Esophagus (tissue), 2 donors: ENCODE measurements at regions not wholly inside any gene's neighbourhood (a gene's known extent, or its start where the extent isn't known, plus 50 kb on each side); places are given as distances from the start of the nearest gene placed in this dataset.
A peak's percentile ranks its signal among the peaks of the same experiment; 100 is the strongest.

Experiments used
- H3K27ac ChIP-seq, 2 donors: one replicate each; pipeline ENCODE4 v1.5.1; 2013; ENCODE audit warnings: low read depth in 2 of 2, mild to moderate bottlenecking in 2 of 2, inconsistent platforms in 1 of 2, low read length in 1 of 2, moderate library complexity in 1 of 2
- H3K27me3 ChIP-seq, 2 donors: one replicate each; pipeline ENCODE4 v1.6.1; 2013; ENCODE audit warnings: low read length in 2 of 2, control low read depth in 1 of 2, mild to moderate bottlenecking in 1 of 2; ENCODE audit not compliant: insufficient read depth in 2 of 2, control insufficient read depth in 1 of 2
- H3K36me3 ChIP-seq, 2 donors: one replicate each; pipeline ENCODE4 v1.6.1; 2013; ENCODE audit warnings: low read length in 1 of 2; ENCODE audit not compliant: control insufficient read depth in 2 of 2, insufficient read depth in 2 of 2
- H3K4me1 ChIP-seq, 2 donors: one replicate each; pipeline ENCODE4 v1.6.1; 2013; ENCODE audit warnings: low read length in 1 of 2; ENCODE audit not compliant: control insufficient read depth in 2 of 2, insufficient read depth in 2 of 2
- H3K4me3 ChIP-seq, 2 donors: one replicate each; pipeline ENCODE4 v1.5.1; 2013; ENCODE audit warnings: low read length in 2 of 2, mild to moderate bottlenecking in 2 of 2, low read depth in 1 of 2, moderate library complexity in 1 of 2
- H3K9me3 ChIP-seq, 2 donors: one replicate each; pipeline ENCODE4 v1.6.1; 2013; ENCODE audit warnings: mild to moderate bottlenecking in 2 of 2, low read depth in 1 of 2, low read length in 1 of 2, moderate library complexity in 1 of 2; ENCODE audit not compliant: control insufficient read depth in 2 of 2, insufficient read depth in 1 of 2
- WGBS, 2 donors: extraction: QIAGEN DNeasy Blood & Tissue Kit; methylation state at CpG; one replicate each; pipeline ENCODE4 v1.1.7; 2013; 5-methylcytosine and 5-hydroxymethylcytosine counted together
- donor health status: healthy with polysubstance abuse.
- donor health status: Bipolar disorder and iron deficiency.

DNA sequence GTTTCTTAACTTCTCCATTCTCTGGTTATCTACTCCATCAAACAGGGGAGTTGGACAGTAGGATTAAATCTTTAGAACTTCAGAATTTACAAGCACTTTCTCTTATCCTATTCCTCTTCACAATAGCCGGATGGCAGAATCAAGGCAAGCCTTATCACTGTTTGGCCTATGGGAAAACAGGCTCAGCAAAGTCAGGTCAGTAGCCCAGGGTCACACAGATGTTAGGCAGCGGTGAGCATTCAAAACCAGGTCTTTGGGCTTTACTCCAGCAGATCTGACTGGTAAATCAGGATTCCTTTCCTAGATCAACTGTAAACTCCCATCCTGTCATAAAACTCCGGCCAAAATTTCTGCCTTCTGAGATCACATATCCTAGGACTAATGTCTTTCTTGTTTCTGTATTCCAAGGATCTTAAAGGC is 258.4 kb downstream of the OPA1 start:
- Histone ChIP-seq H3K27me3 (no peaks in the 10 kb centered on the region), H3K9me3 (peaks cover 0 to 4% of the 10 kb centered on the region in 2 donors), H3K4me1 (peaks cover 4 to 10% of the 10 kb centered on the region in 2 donors), H3K4me3 (no peak overlapping the region), H3K36me3 (no peaks in the 10 kb centered on the region), H3K27ac (peak overlapping the region; percentile 80 to 83)
- WGBS, 2 donors: 37 to 41% methylated on average over 3 of the region's 3 CpGs

DNA sequence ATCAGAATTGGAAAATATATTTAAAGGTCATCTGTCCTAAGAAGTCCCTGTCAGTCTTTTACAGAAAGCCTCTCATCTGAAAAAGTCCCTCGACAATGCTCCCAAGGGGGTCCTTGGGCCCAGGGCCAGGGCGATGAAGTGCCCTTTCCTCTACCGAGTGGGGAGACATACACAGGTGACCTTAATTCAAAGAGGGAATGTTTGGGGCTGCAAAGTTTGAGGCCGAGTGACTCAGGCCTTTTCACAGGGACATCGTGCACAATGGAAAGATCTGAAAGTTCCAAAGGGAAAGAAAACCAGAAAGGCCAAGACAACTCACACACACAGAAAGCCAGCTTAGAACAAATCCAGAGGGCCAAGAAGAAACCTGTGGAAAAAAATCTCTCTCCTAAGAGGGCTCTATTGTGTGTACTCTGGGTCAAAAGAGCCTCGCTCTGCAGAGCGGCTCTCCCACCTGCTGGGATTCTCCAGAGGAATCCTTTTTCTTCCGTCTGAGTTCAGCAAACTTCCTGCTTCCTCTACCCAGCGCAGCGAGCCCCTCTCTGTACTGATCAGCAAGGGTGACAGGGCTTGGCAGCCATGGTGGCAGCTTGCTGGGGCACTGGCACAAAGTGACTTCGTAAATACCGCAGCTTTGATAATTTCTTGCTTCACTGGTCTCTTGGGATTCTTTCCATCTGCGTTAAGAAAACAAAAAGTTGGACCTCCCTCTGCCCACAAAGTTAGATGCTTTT is 259.1 kb downstream of the OPA1 start:
- Histone ChIP-seq H3K9me3 (peaks cover 0 to 4% of the 10 kb centered on the region in 2 donors), H3K27me3 (no peaks in the 10 kb centered on the region), H3K4me3 (no peak overlapping the region), H3K27ac (peak overlapping the region; percentile 80 to 83), H3K36me3 (no peaks in the 10 kb centered on the region), H3K4me1 (peaks cover 4 to 10% of the 10 kb centered on the region in 2 donors)
- 45 to 53% methylated on average over 13 of the region's 13 CpGs for WGBS, 2 donors

DNA sequence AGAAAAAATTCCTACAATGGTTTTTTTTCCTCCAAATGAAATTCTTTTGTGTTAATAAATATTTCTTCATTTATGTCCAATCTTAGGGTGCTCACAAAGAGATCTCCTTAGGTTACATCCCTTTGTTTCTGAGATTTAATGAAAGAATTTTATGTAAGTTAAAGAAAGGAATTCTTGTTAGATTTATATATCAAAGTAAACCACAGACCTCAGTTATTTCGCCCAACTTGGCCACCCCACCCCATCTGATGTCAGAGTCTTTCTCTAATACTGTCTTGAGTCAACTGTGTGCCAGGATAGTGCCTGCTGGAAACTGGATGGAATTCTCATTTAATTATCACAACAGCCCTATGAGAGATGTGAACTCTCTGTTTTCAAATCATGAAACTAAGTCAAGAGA is 259.9 kb downstream of the OPA1 start:
- WGBS, 2 donors: 64 to 68% methylated on average over 1 of the region's 1 CpG
- peak overlapping the region; percentile 30 to 57 for H3K27ac ChIP-seq
- no peaks in the 10 kb centered on the region for H3K27me3 ChIP-seq
- H3K4me3 ChIP-seq: no peak overlapping the region
- peaks cover 4 to 10% of the 10 kb centered on the region in 2 donors for H3K4me1 ChIP-seq
- no peaks in the 10 kb centered on the region for H3K36me3 ChIP-seq
- peaks cover 0 to 4% of the 10 kb centered on the region in 2 donors for H3K9me3 ChIP-seq

DNA sequence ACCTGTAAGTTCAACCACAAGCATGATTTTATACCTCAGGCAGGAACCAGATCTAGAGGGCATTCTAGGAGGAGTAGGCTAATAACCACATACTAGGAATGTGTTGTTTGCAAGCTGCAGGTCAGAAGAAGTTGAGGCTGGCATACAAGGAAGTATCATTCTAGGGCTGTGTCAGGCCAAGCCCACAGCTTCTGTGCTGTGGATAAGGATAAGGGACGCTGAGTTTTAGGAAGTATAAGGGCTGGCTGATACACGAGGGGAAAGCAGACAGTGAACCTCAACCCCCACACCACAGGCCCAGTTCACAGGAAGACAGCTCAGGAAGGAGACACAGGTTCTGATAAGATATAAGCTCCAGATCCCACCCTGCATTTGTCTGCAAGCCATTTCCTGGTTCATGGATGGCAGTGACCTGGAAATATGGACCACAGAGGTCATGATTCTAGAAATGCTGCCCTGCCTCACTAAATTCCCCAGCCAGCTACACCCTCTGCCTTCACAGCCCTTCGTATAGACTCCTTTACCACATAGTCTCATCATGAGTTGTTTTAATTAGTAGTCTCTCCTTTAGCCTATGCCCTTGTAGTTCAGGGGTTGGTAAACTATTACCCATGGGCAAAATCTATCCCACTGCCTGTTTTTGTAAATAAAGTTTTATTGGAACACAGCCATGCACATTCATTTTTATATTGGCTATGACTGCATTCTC is 260.7 kb downstream of the OPA1 start:
- Histone ChIP-seq H3K4me1 (peaks cover 4 to 10% of the 10 kb centered on the region in 2 donors), H3K27me3 (no peaks in the 10 kb centered on the region), H3K27ac (peak overlapping the region; percentile 57 to 89), H3K4me3 (no peak overlapping the region), H3K36me3 (no peaks in the 10 kb centered on the region), H3K9me3 (peaks cover 0 to 4% of the 10 kb centered on the region in 2 donors)
- 45 to 59% methylated on average over 3 of the region's 3 CpGs for WGBS, 2 donors

DNA sequence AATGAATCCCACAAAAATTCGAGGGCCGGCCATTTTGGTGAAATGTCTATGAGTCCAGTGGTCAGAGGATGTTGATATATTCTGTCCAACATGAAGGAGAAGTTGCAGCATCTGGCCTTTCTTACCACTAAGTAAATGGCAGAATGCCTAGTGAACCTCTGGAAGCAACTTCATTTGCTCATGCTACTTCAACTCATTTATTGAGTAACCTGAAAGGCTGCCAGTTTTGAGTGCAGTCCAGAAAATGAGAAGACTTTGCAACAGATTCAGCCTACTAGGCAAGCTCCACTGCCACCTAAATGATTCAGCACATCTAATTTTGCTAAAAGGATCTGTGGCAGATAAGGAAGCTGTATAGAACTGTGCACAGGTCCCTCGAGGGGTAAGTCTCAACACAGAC is 265.0 kb downstream of the OPA1 start:
- WGBS, 2 donors: 64 to 65% methylated on average over 3 of the region's 3 CpGs

DNA sequence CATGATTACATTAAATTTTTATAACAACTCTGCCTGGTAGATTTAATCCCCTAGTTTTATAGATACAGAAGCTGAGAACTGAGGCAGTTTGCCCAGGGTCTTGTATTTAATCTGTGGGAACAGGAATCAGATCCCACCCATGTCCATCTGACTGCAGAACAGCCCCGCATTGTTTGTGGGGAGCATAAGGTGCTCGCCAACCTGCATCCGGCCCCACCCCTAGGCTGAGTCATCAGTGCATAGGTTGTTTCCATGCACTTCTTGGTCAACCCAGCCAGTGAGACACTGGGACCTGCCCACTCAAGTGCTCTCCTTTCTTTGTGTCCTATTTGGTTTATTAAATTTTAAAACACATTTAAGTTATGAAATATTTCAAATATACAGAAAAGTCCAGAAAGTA is 266.2 kb downstream of the OPA1 start:
- 60 to 69% methylated on average over 3 of the region's 3 CpGs for WGBS, 2 donors
- Histone ChIP-seq H3K27ac (peak overlapping the region; percentile 63 to 79), H3K4me1 (peaks cover 0 to 3% of the 10 kb centered on the region in 2 donors), H3K27me3 (no peaks in the 10 kb centered on the region), H3K4me3 (no peak overlapping the region), H3K36me3 (no peaks in the 10 kb centered on the region), H3K9me3 (no peaks in the 10 kb centered on the region)

More for the DNA sequence above, 265.0 kb downstream of the OPA1 start:
- H3K27me3 ChIP-seq: no peaks in the 10 kb centered on the region
- no peak overlapping the region for H3K4me3 ChIP-seq
- peak overlapping the region; percentile 30 to 79 for H3K27ac ChIP-seq
- no peaks in the 10 kb centered on the region for H3K36me3 ChIP-seq
- peaks cover 0 to 2% of the 10 kb centered on the region in 2 donors for H3K9me3 ChIP-seq
- peaks cover 4 to 6% of the 10 kb centered on the region in 2 donors for H3K4me1 ChIP-seq

DNA sequence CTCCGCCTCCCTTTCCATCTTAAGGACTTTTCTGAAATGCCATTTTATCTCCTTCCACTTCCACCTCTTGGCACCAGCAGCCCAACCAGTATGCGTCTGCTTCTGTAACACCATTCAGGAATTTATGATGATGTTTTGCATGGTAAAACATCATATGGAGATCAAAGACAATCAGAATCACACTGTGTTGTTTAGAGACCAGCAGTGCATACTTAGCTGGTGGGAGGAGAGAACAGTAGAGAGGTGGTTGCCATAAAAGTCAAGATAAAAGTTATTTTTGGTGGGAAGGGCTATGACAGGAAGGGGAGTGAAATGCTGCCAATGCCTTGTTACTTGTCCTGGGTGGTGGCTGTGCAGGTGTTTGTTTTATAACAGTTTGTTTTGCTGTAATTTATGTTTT is 268.0 kb downstream of the OPA1 start:
- no peak overlapping the region for H3K27ac ChIP-seq

DNA sequence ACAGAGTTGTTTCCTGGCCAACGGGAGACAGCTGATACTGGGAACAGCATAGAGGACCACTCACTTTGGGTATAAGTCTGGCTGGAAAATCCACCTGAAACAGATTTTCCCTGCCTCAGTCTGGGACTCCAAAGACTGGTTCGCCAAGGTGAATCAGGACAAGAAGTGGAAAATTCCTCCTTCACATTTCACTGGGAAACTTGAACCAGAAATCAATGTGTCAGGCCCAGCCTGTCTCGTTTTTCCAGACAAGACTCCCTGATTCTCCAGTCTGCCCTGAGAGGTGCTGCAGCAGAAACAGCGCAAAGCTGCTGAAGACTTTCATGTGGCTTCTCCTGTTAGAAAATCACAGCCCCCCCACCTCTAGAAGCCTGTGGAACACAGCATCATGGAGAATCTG is 269.8 kb downstream of the OPA1 start:
- Histone ChIP-seq H3K9me3 (no peaks in the 10 kb centered on the region), H3K27ac (no peak overlapping the region), H3K4me3 (no peak overlapping the region), H3K27me3 (no peaks in the 10 kb centered on the region), H3K4me1 (peaks cover 0 to 4% of the 10 kb centered on the region in 2 donors), H3K36me3 (no peaks in the 10 kb centered on the region)
- 80 to 86% methylated on average over 4 of the region's 4 CpGs for WGBS, 2 donors

More for the DNA sequence above, 268.0 kb downstream of the OPA1 start:
- H3K4me3 ChIP-seq: no peak overlapping the region
- H3K36me3 ChIP-seq: no peaks in the 10 kb centered on the region
- WGBS, 2 donors: 88 to 100% methylated on average over 2 of the region's 2 CpGs
- H3K4me1 ChIP-seq: peaks cover 0 to 3% of the 10 kb centered on the region in 2 donors
- no peaks in the 10 kb centered on the region for H3K27me3 ChIP-seq
- no peaks in the 10 kb centered on the region for H3K9me3 ChIP-seq

DNA sequence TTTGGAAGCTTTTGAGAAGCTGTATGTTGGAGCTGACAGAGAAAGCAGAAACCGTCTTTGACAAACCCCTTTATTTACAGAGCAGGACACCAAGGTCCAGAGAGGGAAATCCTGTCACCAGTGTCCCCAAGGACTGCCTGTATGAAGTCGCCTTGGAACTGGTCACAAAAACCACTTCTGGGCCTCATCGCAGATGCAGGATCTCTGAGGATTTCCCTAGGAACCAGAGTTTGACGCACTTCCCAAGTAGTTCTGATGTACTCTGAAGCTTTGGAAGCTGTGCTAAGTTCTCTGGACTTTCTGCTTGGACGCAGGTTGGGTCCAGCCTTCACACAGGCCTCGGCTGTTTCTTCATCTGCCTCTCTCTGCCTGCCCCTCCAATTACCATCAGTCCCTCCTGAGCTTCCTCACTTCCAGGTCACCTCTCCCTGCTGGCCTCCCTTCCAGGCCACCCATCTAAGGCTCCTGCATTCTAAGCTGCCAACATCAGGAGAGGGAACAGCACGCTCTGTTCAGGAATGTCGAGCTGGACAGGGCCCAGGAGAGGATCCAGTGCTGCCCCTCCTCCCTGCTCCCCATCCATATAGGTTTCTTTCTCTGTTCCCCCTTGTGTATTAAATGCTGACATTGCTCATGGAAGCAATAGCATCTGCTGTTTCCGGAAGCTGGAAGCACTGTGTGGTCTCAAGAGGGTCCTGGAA is 270.8 kb downstream of the OPA1 start:
- 82% methylated on average over 9 of the region's 9 CpGs for WGBS, 2 donors
- Histone ChIP-seq H3K4me1 (peaks cover 3 to 7% of the 10 kb centered on the region in 2 donors), H3K27ac (no peak overlapping the region), H3K27me3 (no peaks in the 10 kb centered on the region), H3K9me3 (no peaks in the 10 kb centered on the region), H3K4me3 (no peak overlapping the region), H3K36me3 (no peaks in the 10 kb centered on the region)
